CD14-positive monocyte (primary cell): ENCODE measurements at regions not wholly inside any gene's neighbourhood (a gene's known extent, or its start where the extent isn't known, plus 50 kb on each side); places are given as distances from the start of the nearest gene placed in this dataset.

Source experiments
- DNase-seq, 3 donors: peaks; one replicate each; pipeline ENCODE4 v3.0.0-alpha.2; 2011 to 2022
- H2AFZ ChIP-seq: 2 replicates; pipeline ENCODE4 v1.6.0; 2012; ENCODE audit warnings: mild to moderate bottlenecking, low read depth, low read length, inconsistent platforms; ENCODE audit not compliant: insufficient read depth, poor library complexity, severe bottlenecking
- H3K27ac ChIP-seq, 2 donors: 1 replicate in 1 of 2; 2 replicates in 1 of 2; pipeline ENCODE4 v1.5.1; 2012 to 2013; ENCODE audit warnings: low read length in 2 of 2, control low read depth in 1 of 2, inconsistent platforms in 1 of 2, low read depth in 1 of 2, mild to moderate bottlenecking in 1 of 2
- H3K27me3 ChIP-seq, 2 donors: one replicate each; pipeline versions ENCODE4 v1.6.0 to v1.6.1; 2011 to 2013; ENCODE audit warnings: low read length in 2 of 2; ENCODE audit not compliant: control insufficient read depth in 2 of 2, insufficient read depth in 2 of 2
- H3K36me3 ChIP-seq, 2 donors: replicated peaks in 1 of 2; 1 replicate in 1 of 2; 2 replicates in 1 of 2; pipeline versions ENCODE4 v1.5.1 to v1.6.1; 2012 to 2013; ENCODE audit warnings: low read length in 2 of 2, control low read depth in 1 of 2, inconsistent platforms in 1 of 2, mild to moderate bottlenecking in 1 of 2; ENCODE audit not compliant: insufficient read depth in 2 of 2, control insufficient read depth in 1 of 2
- H3K4me1 ChIP-seq, 2 donors: 1 replicate in 1 of 2; 2 replicates in 1 of 2; pipeline versions ENCODE4 v1.5.1 to v1.6.1; 2012 to 2013; ENCODE audit warnings: low read length in 2 of 2, control low read depth in 1 of 2, inconsistent platforms in 1 of 2, mild to moderate bottlenecking in 1 of 2, moderate library complexity in 1 of 2; ENCODE audit not compliant: insufficient read depth in 2 of 2, control insufficient read depth in 1 of 2
- H3K4me2 ChIP-seq: replicated peaks from 2 replicates; pipeline ENCODE3; 2012; ENCODE audit warnings: low read length, moderate library complexity, mild to moderate bottlenecking; ENCODE audit not compliant: poor library complexity, severe bottlenecking; ENCODE audit errors: extremely low read depth
- H3K4me3 ChIP-seq, 3 experiments: fragments of 200-600 bp in 1 of 3; sonication (generic) in 1 of 3; replicated peaks in 1 of 3; 1 replicate in 2 of 3; 2 replicates in 1 of 3; pipeline ENCODE4 v1.5.1; 2011 to 2013; ENCODE audit warnings: low read length in 3 of 3, mild to moderate bottlenecking in 3 of 3, control low read depth in 2 of 3, low read depth in 2 of 3, inconsistent platforms in 1 of 3, moderate library complexity in 1 of 3
- H3K79me2 ChIP-seq: 2 replicates; pipeline ENCODE4 v1.6.0; 2012; ENCODE audit warnings: mild to moderate bottlenecking, control low read depth, inconsistent platforms, low read length, moderate library complexity; ENCODE audit not compliant: insufficient read depth
- H3K9ac ChIP-seq: 2 replicates; pipeline ENCODE4 v1.6.0; 2017; ENCODE audit warnings: low read length, mild to moderate bottlenecking; ENCODE audit not compliant: insufficient read depth, poor library complexity, severe bottlenecking
- H3K9me3 ChIP-seq, 2 donors: replicated peaks in 1 of 2; 1 replicate in 1 of 2; 2 replicates in 1 of 2; pipeline versions ENCODE4 v1.5.1 to v1.6.1; 2012 to 2013; ENCODE audit warnings: low read length in 2 of 2, control low read depth in 1 of 2; ENCODE audit not compliant: control insufficient read depth in 1 of 2, insufficient read depth in 1 of 2
- H4K20me1 ChIP-seq: 2 replicates; pipeline ENCODE4 v1.6.0; 2012; ENCODE audit warnings: mild to moderate bottlenecking, low read length, control low read depth, moderate library complexity; ENCODE audit not compliant: insufficient read depth
- H3K27ac Mint-ChIP-seq, 7 donors: one replicate each; pipeline ENCODE4 v1.8.0; 2020; ENCODE audit warnings: mild to moderate bottlenecking in 7 of 7, mixed read lengths in 7 of 7, moderate library complexity in 6 of 7, inconsistent platforms in 2 of 7
- H3K27me3 Mint-ChIP-seq, 3 donors: one replicate each; pipeline ENCODE4 v1.8.0; 2021 to 2022; ENCODE audit warnings: low read depth in 3 of 3, mild to moderate bottlenecking in 3 of 3, mixed read lengths in 3 of 3, moderate library complexity in 3 of 3, inconsistent platforms in 1 of 3
- H3K36me3 Mint-ChIP-seq, 2 donors: one replicate each; pipeline ENCODE4 v1.8.0; 2020; ENCODE audit warnings: mixed read lengths in 2 of 2, inconsistent platforms in 1 of 2, mild to moderate bottlenecking in 1 of 2
- H3K4me1 Mint-ChIP-seq: one replicate; pipeline ENCODE4 v1.8.0; 2020; ENCODE audit warnings: mild to moderate bottlenecking, mixed read lengths
- H3K4me3 Mint-ChIP-seq, 2 donors: one replicate each; pipeline ENCODE4 v1.8.0; 2020; ENCODE audit warnings: mild to moderate bottlenecking in 2 of 2, mixed read lengths in 2 of 2, moderate library complexity in 1 of 2
- H3K9me3 Mint-ChIP-seq, 7 donors: one replicate each; pipeline ENCODE4 v1.8.0; 2020 to 2022; ENCODE audit warnings: mixed read lengths in 7 of 7, mild to moderate bottlenecking in 6 of 7, moderate library complexity in 6 of 7, inconsistent platforms in 2 of 7
- CTCF ChIP-seq: fragments of 200-600 bp; IDR thresholded peaks from one replicate; pipeline ENCODE4 v1.8.0; 2022; ENCODE audit warnings: antibody characterized with exemption, mild to moderate bottlenecking
- WGBS: methylation state at CpG from one replicate; pipeline ENCODE4 v1.1.5; 2013; ENCODE audit warnings: missing lambda C conversion rate; ENCODE audit not compliant: insufficient coverage; 5-methylcytosine and 5-hydroxymethylcytosine counted together
- intact Hi-C, 2 donors: fragments of 100-400 bp; cut with micrococcal nuclease; formaldehyde crosslinking; loops; one replicate each; pipeline versions ENCODE4 v1.15.0 to v1.15.1; 2023

GRCh38 chr10:3503299-3503698 is 281.7 kb downstream of the KLF6 start:
- Histone ChIP-seq H3K9ac (no peak overlapping the region), H2AFZ (no peak overlapping the region), H4K20me1 (no peaks in the 10 kb centered on the region), H3K9me3 (no peaks in the 10 kb centered on the region), H3K4me2 (no peak overlapping the region), H3K36me3 (no peaks in the 10 kb centered on the region), H3K79me2 (no peaks in the 10 kb centered on the region), H3K27ac (no peak overlapping the region), H3K4me1 (no peaks in the 10 kb centered on the region), H3K27me3 (no peaks in the 10 kb centered on the region), H3K4me3 (no peak overlapping the region)
- intact Hi-C loops, result no loop called here
- Mint-ChIP-seq H3K9me3 (peaks cover 0 to 2% (median 0%) of the 10 kb centered on the region in 7 donors), H3K4me3 (no peak overlapping the region), H3K27ac (peak overlapping the region in 1 of 7 donors; percentile 28), H3K4me1 (no peaks in the 10 kb centered on the region), H3K36me3 (no peaks in the 10 kb centered on the region), H3K27me3 (peaks cover 1 to 4% (median 3%) of the 10 kb centered on the region in 3 donors)
- no peak for DNase-seq
- 96% methylated on average over 4 of the region's 13 CpGs for WGBS
- TF ChIP-seq CTCF, result no peak

GRCh38 chr10:3502673-3503072 is 282.3 kb downstream of the KLF6 start:
- intact Hi-C loops, result no loop called here

More at GRCh38 chr10:3502673-3503072, 282.3 kb downstream of the KLF6 start:
- no peak overlapping the region for H2AFZ ChIP-seq
- no peak for TF ChIP-seq CTCF
- H3K27me3 ChIP-seq, result no peaks in the 10 kb centered on the region
- H3K36me3 Mint-ChIP-seq, result no peaks in the 10 kb centered on the region
- H3K4me2 ChIP-seq, result no peak overlapping the region
- DNase-seq, result no peak
- no peaks in the 10 kb centered on the region for H4K20me1 ChIP-seq
- H3K4me3 Mint-ChIP-seq, result no peak overlapping the region
- no peak overlapping the region for H3K27ac Mint-ChIP-seq
- H3K9me3 ChIP-seq, result no peaks in the 10 kb centered on the region
- H3K4me3 ChIP-seq, result no peak overlapping the region
- H3K27ac ChIP-seq, result no peak overlapping the region
- no peaks in the 10 kb centered on the region for H3K79me2 ChIP-seq
- H3K4me1 Mint-ChIP-seq, result no peaks in the 10 kb centered on the region
- H3K27me3 Mint-ChIP-seq, result peaks cover 1 to 4% (median 3%) of the 10 kb centered on the region in 3 donors
- no peak overlapping the region for H3K9ac ChIP-seq
- H3K4me1 ChIP-seq, result no peaks in the 10 kb centered on the region
- H3K36me3 ChIP-seq, result no peaks in the 10 kb centered on the region
- WGBS, result 92% methylated on average over 3 of the region's 6 CpGs
- peaks cover 0 to 2% (median 0%) of the 10 kb centered on the region in 7 donors for H3K9me3 Mint-ChIP-seq
